SK-MEL-5 (cell line): ENCODE measurements at regions not wholly inside any gene's neighbourhood (a gene's known extent, or its start where the extent isn't known, plus 50 kb on each side); places are given as distances from the start of the nearest gene placed in this dataset.
A peak's percentile ranks its signal among the peaks of the same experiment; 100 is the strongest.
"Not testable (repeated sequence)": the region's sequence is repeated elsewhere in the genome, so short reads cannot be mapped to it uniquely, and the experiment has no call there.

Experiments used
- DNase-seq: peaks from one replicate; pipeline ENCODE4 v3.0.0-alpha.2; 2016; ENCODE audit warnings: low read depth, low spot score
- in situ Hi-C: cut with HindIII; loops from 2 replicates; pipeline ENCODE4 v1.10.0; 2016; ENCODE audit warnings: low sequenced_read_pairs, high pct_unique_total_duplicates, low pct_unique_long_range_greater_than_20kb

- in situ Hi-C loops, result no loop called here
- DNase-seq, result no peak
These were observed 76.5 kb upstream of the DHRS4 start for GRCh38 chr14:23877111-23877510.

- in situ Hi-C loops, result no loop called here
- DNase-seq, result no peak
These were observed 75.9 kb upstream of the DHRS4 start for GRCh38 chr14:23877538-23878180.

- in situ Hi-C loops, result no loop called here
These were observed 72.3 kb upstream of the DHRS4 start for GRCh38 chr14:23881282-23881681.

DNA sequence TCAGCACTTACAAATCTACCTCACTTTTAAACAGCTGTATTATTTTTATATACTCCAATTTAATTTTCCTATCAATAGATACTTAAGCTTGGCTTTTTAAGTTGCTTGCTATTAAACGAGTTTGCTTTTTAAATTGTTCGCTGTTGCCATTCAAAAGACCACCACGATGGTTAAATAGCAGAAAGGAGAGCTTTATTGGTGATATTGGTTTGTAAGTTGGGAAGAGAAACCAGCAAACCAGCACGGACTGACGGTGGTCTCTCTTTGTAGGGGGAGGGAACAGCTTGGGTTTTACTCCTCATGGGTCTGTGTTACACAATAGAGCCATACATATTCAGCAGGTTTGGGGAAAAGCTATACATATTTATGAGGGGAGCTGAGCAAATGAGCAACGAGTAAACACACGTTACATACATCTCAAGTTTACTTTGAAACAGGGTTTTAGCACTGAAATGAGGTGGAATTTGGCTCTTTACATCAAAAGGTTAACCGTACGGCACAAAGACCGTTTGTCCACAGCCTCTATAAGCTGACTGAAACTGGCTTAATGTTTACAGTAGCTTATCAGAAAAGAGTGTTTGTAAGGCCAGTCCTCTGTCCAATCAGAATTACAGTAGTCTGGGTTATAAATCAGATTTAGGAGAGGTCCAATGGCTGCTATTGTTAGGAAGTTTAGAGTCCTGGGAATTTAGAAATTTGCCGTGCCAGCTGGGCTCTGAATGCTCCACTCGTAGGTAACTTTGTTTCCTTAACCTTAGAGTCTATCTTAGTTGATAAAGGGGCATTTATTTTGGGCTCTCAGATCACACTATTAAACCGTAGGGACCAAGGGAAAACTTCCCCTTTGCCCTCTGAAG lies 69.7 kb upstream of the DHRS4 start:
- DNase-seq, result no peak
- in situ Hi-C loops, result no loop called here

More at GRCh38 chr14:23881282-23881681, 72.3 kb upstream of the DHRS4 start:
- no peak for DNase-seq

DNA sequence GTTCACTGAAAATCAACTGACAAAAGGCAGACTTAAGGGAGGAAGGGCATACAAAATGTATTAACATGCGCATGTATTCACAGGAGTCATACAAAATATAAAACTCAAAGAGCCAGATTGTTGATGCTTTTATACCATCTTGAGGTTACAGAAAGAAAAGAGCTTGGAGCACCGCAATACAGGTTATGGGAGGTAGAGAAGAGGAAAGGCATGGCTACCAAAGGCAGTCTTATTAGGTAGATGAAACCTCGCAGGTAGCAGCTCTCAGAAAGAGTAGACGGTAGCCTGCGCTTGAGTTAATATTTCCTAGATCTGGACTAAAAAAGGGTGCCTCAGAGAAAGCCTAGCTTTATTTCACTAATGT lies 69.0 kb upstream of the DHRS4 start:
- no peak for DNase-seq
- in situ Hi-C loops, result no loop called here

DNA sequence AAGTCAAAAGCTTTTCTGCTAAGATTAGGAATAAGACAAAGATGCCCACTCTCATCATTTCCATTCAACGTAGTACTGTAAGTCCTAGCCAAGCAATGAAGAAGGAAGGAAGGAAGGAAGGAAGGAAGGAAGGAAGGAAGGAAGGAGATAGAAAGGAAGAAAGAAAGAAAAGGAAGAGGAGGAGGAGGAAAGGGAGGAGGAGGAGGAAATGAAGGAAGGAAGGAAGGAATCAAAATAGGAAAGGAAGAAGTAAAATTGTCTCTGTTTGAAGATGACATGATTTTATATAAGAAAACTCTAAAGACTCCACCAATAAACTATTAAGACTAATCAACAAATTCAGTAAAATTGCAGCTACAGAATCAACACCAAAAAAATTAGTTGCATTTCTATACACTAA lies 66.0 kb upstream of the DHRS4 start:
- in situ Hi-C loops, result no loop called here
- no peak for DNase-seq

DNA sequence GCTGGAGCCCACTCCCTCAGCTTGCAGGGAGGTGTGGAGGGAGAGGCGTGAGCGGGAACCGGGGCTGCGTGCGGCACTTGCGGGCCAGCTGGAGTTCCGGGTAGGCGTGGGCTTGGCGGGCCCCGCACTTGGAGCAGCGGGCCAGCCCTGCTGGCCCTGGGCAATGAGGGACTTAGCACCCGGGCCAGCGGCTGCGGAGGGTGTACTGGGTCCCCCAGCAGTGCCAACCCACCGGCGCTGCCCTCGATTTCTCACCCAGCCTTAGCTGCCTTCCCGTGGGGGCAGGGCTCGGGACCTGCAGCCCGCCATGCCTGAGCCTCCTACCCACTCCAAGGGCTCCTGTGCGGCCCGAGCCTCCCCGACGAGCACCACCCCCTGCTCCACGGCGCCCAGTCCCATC lies 61.9 kb upstream of the DHRS4 start:
- in situ Hi-C loops, DNase-seq: not testable (repeated sequence)

DNA sequence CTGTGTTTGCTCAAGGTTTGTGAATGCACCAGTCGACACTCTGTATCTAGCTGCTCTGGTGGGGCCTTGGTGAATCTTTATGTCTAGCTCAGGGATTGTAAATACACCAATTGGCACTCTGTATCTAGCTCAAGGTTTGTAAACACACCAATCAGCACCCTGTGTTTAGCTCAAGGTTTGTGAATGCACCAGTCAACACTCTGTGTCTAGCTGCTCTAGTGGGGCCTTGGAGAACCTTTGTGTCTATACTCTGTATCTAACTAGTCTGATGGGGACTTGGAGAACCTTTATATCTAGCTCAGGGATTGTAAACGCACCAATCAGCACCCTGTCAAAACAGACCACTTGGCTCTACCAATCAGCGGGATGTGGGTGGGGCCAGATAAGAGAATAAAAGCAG lies 61.3 kb upstream of the DHRS4 start:
- DNase-seq, in situ Hi-C loops: not testable (repeated sequence)

DNA sequence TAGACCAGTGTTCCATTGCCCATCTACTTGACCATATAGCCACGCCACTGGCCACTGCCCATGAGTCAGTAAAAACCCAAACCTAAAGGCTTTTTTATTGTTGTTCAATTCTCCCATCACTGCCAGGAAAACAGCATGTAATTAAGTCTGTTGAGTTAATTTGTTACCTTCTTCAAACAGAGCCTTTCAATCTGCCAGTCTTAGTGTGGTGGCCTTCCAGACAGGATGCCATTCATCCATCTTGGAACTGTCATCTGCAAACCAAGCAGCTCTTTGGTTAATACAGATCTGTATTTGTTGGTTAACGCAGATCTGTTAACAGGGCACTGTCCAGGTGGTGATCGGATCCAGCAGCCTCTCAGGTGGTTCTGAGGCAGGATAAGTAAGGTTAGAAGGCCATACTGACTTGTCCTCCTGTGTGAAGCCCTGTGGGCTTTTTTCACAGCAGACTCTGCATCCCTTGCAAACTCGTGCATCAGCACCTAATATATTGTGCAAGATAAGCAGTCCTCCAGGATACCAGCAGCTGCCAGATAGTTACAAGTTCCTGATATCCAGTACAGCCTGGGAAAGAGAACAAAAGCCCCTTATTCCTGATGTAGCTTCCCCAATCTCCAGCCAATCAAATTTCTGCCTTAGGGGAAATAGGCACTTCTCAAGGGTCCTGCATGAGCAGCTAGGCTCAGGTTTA lies 59.1 kb upstream of the DHRS4 start:
- no peak for DNase-seq
- in situ Hi-C loops, result no loop called here

DNA sequence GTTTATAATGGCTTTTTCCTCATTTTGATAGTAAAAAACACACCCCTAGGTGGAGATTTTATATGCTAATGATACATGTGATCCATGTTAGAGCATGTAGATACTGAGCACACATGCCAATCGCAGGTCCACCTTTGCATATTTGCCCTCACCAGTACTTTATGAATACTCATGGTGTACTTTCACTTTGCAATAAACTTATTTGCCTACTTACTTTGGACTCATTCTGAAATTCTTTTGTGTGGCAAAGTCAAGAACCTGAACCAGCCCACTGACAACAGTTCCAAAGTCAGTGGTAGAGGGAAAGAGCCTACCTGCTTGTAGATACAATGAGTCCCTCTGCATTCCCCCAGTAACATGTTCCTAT lies 58.5 kb upstream of the DHRS4 start:
- no peak for DNase-seq
- in situ Hi-C loops, result no loop called here

- in situ Hi-C loops, result no loop called here
- DNase-seq, result peak; percentile 32
These were observed 58.1 kb upstream of the DHRS4 start for GRCh38 chr14:23895480-23895879.

DNA sequence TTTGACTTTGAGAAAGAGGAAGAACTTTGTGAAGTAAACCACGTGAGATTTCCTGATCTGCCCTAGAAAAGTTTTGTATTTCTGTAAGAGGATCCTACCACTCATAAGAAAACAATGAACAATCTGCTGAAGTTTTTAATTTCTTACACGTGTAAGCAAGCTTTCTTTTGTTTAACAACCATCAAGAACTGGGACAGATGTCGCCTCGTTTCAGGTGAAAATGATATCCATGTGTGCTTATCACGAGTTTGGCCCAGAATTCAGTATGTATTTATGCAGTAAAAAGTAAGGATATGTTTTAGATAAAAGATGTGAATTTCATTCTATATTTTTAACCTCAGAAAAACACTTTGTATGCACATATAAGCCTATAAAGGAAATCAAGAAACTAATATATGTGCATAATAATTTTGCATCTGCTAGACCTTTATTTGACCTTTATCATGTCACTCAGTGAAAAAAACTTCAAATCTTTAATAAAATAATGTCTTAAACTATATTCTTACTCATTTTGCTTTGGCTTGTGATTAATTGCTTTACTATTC lies 56.9 kb upstream of the DHRS4 start:
- in situ Hi-C loops, result no loop called here
- no peak for DNase-seq

GRCh38 chr14:23897291-23897690 lies 56.3 kb upstream of the DHRS4 start:
- DNase-seq, in situ Hi-C loops: not testable (repeated sequence)

- in situ Hi-C loops, DNase-seq: not testable (repeated sequence)
These were observed 55.2 kb upstream of the DHRS4 start for GRCh38 chr14:23898359-23898758.

DNA sequence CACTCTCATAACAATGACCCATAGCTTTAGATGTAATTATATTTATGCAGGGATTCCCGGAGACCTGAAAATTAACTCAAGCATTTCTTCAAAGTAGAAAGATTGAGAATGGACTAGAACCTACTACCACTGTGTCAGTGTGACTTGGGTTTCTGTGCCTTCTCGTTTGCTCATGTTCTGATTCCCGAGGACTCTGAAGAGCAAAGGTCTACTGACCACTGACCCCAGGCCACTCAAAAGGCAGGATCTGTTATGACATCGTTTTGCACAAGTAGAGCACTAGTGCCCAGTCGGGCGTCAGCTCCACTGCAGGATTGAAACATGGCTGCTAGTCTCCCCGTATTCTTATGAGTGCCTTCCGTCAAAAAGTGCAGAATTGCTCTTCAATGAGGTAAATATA lies 53.8 kb upstream of the DHRS4 start:
- in situ Hi-C loops, result no loop called here
- DNase-seq, result no peak

DNA sequence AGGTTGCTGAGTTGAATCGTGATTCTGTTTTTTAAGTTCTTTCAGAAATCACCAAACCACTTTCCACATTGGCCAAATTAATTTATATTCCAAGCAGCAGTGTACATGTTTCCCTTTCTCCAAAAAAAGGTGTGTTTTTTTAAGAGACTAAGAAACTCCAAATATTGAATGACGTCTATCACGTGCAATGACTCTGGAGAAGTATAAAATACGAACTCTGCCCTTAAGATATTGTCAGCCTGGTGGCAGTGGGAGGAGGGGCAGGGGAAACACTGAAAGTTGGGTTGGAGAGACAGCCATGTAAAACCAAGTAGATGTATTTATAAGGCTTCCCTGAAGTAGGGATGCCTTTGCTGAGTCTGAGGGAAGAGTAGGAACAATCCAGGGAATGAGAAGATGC lies 50.1 kb upstream of the DHRS4 start:
- in situ Hi-C loops, result no loop called here
- no peak for DNase-seq
